Fibroblast of pulmonary artery (primary cell): ENCODE measurements at regions not wholly inside any gene's neighbourhood (a gene's known extent, or its start where the extent isn't known, plus 50 kb on each side); places are given as distances from the start of the nearest gene placed in this dataset.

Experiments used
- DNase-seq: peaks from one replicate; pipeline ENCODE4 v3.0.0-alpha.2; 2010; ENCODE audit warnings: low read depth
- H3K4me3 ChIP-seq: replicated peaks from 2 replicates; pipeline ENCODE4 v1.5.1; 2011; ENCODE audit warnings: low read depth, mild to moderate bottlenecking, control low read depth, low read length, moderate library complexity
- TF ChIP-seq, protein P1 (sequence below): IDR thresholded peaks from 2 replicates; pipeline ENCODE4 v1.5.1; 2011; ENCODE audit warnings: mild to moderate bottlenecking, control low read depth, low read length, inconsistent platforms; ENCODE audit errors: missing control alignments

DNA sequence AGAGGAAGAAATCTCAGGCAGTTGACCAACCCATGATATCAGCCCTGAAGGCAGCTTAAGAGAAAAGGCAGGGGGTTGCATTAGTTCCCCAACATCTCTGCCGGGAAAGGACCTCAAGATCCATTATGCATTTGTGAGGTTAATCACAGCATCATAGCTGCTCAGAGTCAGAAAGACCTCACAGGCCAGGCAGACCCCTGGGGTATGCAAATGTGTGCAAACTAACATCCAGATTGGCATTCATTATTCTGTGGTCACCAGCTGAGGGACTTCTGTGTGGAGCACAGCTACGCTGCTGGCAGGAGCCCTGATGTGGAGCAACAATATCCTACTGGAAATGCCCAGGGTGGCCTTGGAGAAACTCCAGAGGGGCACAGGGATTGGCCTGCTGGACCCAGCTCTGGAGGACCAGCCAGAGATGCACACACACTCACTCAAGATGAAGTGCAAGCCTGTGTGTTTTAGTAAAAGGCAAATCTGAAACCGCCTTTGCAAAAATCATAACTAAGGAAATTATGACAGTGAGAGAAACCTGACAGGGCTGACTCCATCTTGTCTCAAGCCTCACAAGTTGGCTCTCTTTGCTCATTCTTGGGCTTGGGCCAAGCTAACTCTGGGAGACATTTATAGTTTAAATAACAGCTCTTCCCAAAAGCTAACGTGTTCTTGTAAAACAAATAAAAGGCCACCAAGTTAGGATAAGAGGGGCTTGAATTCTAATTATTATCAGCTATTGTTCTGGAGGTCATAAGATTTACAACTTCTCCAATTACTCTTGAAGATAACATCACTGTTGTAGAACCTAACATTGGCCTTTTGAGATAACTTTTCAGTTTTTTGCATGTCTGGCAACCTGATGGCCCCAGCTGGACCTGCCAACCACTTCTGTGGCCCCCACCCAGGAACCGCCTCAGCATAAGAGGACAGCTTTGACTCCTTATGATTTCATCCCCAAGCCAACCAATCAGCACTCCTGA is 257.1 kb downstream of the UACA start:
- no peak overlapping the region for H3K4me3 ChIP-seq
- DNase-seq, result no peak
- TF ChIP-seq, protein P1, sequence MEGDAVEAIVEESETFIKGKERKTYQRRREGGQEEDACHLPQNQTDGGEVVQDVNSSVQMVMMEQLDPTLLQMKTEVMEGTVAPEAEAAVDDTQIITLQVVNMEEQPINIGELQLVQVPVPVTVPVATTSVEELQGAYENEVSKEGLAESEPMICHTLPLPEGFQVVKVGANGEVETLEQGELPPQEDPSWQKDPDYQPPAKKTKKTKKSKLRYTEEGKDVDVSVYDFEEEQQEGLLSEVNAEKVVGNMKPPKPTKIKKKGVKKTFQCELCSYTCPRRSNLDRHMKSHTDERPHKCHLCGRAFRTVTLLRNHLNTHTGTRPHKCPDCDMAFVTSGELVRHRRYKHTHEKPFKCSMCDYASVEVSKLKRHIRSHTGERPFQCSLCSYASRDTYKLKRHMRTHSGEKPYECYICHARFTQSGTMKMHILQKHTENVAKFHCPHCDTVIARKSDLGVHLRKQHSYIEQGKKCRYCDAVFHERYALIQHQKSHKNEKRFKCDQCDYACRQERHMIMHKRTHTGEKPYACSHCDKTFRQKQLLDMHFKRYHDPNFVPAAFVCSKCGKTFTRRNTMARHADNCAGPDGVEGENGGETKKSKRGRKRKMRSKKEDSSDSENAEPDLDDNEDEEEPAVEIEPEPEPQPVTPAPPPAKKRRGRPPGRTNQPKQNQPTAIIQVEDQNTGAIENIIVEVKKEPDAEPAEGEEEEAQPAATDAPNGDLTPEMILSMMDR, result no peak

DNA sequence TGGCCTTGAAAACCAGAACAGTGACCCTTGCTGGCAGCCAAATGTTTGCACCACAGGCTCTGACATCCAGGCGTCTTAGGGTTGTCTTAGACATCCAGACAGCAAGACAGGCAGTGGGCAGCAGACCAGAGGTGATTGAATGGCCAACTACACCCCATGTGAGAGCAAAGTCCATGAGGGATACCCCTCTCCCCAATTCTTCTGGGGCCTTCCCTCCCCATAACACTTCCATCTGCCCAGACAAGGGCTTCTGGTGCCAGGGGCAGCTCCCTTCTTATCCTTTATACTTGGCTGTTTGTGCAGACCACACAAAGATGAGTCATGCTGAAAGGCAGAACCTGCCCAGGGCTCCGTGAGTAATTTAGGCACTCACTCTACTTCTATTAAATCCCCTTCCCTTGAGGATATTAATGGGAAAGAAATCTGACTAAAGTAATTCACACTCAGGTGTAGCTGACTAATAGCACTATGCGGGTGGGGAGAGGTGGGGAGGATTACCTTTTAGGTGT is 257.9 kb downstream of the UACA start:
- TF ChIP-seq, protein P1, result no peak
- H3K4me3 ChIP-seq, result no peak overlapping the region
- peak; percentile 77 for DNase-seq

DNA sequence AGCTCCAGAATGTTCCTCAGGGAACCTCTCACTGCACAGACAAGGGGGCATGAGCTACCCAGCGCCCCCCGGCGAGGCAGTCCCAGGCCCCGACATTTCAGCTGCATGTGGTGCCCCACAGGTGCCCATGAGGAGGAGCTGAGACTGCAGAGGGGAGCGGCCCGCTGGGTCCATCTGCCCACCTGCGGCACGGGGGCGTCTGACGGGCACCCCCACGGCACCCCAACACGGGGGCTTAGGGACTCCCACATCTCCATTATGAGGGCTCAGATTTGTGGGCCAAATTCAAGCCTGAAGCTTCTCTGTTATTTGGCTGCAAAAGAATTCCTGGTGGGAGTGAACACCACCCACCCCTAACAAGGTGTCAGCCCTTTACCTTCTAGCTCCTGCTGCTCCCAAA is 258.4 kb downstream of the UACA start:
- no peak for DNase-seq
- TF ChIP-seq, protein P1, result no peak
- no peak overlapping the region for H3K4me3 ChIP-seq

DNA sequence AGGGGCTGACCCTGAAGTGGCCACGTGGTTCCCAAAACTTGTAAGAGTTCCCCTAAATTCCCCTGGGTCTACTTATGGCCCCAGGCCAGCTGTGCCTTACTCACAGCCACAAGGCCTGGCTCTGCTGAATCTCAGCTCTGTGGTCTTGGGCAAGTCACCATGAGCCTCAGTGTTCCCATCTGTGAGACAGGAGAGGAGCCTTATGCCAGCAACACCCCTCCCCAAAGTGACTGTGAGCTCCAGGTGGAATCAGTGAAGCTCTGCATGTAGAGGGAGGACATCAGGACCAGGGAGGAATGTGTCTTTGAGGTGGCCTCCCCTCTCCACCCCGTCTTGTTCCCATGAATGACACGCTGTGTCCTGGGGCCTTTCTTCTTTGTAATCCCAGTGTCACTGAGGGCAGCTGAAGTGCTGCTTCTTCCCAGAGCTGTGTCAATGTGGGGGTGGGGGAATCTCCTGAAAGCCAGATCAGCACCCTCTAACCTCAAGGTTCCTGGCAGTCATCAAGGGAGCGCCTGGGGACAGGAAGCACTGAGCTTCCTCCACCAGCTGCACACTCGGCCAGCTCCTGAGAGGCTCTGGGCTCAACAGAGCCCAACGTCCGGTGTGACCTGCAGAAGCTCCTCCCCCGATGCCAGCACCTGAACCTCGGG is 258.9 kb downstream of the UACA start:
- DNase-seq, result peak; percentile 69
- TF ChIP-seq, protein P1, result no peak
- H3K4me3 ChIP-seq, result no peak overlapping the region

DNA sequence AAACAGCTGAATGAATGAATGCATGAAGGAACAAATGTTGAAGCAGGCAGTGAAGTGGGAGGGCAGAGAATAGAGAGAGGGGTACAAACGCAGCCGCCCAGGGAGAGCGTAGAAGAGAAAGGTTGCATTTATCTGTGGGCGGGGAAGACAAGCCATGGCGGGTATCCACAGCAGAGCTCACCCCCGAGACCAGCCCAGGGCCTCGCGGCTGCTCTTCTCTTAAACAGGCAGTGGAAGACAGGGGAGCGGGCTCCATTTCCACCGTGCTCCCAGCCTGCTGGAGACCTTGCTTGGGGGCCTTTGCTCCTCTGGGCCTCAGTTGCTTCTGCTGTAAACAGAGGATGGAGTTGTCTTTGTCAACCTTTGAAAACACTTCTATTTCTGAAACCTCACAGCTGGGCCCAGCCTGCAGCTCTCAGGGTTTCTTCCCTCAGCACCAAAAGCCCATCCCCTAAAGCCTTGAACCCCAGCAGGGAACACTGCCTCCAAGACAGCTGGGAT is 259.5 kb downstream of the UACA start:
- TF ChIP-seq, protein P1, result no peak

DNA sequence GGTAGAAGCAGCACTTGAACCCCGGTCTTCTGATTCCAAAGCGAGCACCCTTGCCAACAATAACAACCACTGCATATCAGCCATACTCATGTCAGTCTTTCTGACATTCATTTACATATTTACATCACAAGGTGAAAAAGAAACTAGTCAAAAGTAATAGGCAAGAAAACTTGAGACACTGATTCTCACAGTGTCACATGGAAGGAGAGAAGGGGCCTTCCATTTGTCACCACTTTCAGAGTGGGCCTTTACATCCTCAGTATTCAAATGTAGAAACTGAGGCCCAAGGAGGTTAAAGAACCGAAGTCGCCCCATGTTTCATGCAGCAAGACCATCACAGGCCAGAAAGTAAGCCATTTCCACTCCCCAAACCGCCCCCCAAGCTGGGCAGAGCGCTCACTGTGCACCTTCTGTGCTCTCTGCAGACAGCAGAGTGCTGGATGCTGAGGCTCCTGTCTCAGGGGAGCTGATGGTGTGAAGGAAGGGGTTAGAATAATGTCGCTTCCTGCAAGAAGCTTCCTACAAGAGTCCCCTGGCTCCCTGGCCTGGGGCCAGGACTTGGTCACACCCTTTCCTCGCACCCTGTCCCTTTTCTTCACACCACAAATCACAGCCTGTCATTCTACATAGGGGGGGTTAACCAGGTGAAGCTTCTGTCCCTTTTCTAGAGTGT is 260.1 kb downstream of the UACA start:
- DNase-seq, result no peak
- no peak overlapping the region for H3K4me3 ChIP-seq
- TF ChIP-seq, protein P1, result no peak

More for the DNA sequence above, 259.5 kb downstream of the UACA start:
- DNase-seq, result no peak
- H3K4me3 ChIP-seq, result no peak overlapping the region
